ENCODE measurements at regions not wholly inside any gene's neighbourhood (a gene's known extent, or its start where the extent isn't known, plus 50 kb on each side); places are given as distances from the start of the nearest gene placed in this dataset.

DNA sequence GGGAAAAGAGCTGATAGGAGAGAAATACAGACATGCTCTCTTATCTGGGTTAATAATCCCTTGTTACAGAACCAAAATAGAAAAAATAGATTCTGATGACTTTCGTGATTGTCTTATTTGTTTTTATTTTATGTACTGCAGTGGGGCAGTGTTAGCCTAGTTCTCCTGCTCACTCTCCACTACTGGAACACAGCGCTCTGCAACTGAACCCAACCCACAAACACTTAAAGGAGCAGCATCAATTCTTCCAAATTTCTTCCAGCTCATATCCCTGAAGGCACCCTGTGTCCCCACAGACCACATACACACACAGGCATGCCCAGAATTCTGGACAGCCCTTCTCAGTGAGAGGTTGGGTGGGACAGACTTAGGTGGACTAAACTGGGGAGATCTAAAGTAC lies 160.6 kb downstream of the SS18 start:
- no peak overlapping the region for H3K4me2 ChIP-seq (ENCODE audit: insufficient read depth, low read length)
- H3K27me3 ChIP-seq (ENCODE audit: control insufficient read depth in 2 of 2, insufficient read depth in 2 of 2, low read length in 2 of 2), result peaks cover 0 to 2% of the 10 kb centered on the region in 2 experiments
- no TSS peak for BruUV-seq (replicated peaks)
- dilution Hi-C loops (cut with MboI; ENCODE audit: extremely low pct_ligation_motif_present, low sequenced_read_pairs) (no loop called here), intact Hi-C loops (cut with micrococcal nuclease) (no loop called here)
- H3K27ac ChIP-seq (ENCODE audit: insufficient read depth, low read depth, low read length), result no peak overlapping the region
- H2AFZ ChIP-seq (ENCODE audit: low read depth, low read length), result no peak overlapping the region
- DNase-seq (ENCODE audit: low read depth, low spot score) (no peak), FAIRE-seq (no peak)
- H3K4me1 ChIP-seq (ENCODE audit: control insufficient read depth, extremely low read depth, insufficient read depth, low read length), result no peaks in the 10 kb centered on the region
- no peaks in the 10 kb centered on the region for H3K9me1 ChIP-seq (replicated peaks; ENCODE audit: control insufficient read depth, extremely low read depth, insufficient read depth, low read length)
- no peaks in the 10 kb centered on the region for H3K9me3 ChIP-seq (replicated peaks; ENCODE audit: control insufficient read depth, insufficient read depth, low read length)
- H3K79me2 ChIP-seq (ENCODE audit: control insufficient read depth, insufficient read depth, low read length), result no peaks in the 10 kb centered on the region
- no peak for TF ChIP-seq JUN (IDR thresholded peaks at IDR 0.05; ENCODE audit: borderline replicate concordance, insufficient read depth, insufficient read length, low read depth)
- no peak for TF ChIP-seq POLR2AphosphoS5 (IDR thresholded peaks at IDR 0.05; ENCODE audit: insufficient read depth, low read depth, low read length)
- TF ChIP-seq GATA2 (IDR thresholded peaks at IDR 0.05; ENCODE audit: insufficient read depth, insufficient read length, low read depth, low read length), result no peak
- no peak for TF ChIP-seq MYC (IDR thresholded peaks at IDR 0.05; ENCODE audit: low read depth, low read length)
- TF ChIP-seq POLR2A (IDR thresholded peaks at IDR 0.05; ENCODE audit: low read depth, low read length), result no peak
- TF ChIP-seq MAX (IDR thresholded peaks at IDR 0.05; ENCODE audit: insufficient read depth, insufficient read length), result no peak
- TF ChIP-seq, protein P1, sequence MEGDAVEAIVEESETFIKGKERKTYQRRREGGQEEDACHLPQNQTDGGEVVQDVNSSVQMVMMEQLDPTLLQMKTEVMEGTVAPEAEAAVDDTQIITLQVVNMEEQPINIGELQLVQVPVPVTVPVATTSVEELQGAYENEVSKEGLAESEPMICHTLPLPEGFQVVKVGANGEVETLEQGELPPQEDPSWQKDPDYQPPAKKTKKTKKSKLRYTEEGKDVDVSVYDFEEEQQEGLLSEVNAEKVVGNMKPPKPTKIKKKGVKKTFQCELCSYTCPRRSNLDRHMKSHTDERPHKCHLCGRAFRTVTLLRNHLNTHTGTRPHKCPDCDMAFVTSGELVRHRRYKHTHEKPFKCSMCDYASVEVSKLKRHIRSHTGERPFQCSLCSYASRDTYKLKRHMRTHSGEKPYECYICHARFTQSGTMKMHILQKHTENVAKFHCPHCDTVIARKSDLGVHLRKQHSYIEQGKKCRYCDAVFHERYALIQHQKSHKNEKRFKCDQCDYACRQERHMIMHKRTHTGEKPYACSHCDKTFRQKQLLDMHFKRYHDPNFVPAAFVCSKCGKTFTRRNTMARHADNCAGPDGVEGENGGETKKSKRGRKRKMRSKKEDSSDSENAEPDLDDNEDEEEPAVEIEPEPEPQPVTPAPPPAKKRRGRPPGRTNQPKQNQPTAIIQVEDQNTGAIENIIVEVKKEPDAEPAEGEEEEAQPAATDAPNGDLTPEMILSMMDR (IDR thresholded peaks at IDR 0.05; ENCODE audit: extremely low read depth in 1 of 2, insufficient read depth in 1 of 2, low read depth in 1 of 2, low read length in 2 of 2), result no peak
- TF ChIP-seq FOS (IDR thresholded peaks at IDR 0.05; ENCODE audit: borderline replicate concordance, insufficient read depth, low read length), result no peak
- no peak for TF ChIP-seq EZH2 (IDR thresholded peaks at IDR 0.05; ENCODE audit: borderline replicate concordance, low read depth, low read length, severe bottlenecking)
- no peaks in the 10 kb centered on the region for H4K20me1 ChIP-seq (replicated peaks; ENCODE audit: control insufficient read depth, extremely low read depth, insufficient read depth, low read length)
- no peak overlapping the region for H3K4me3 ChIP-seq (replicated peaks in 1 of 3; ENCODE audit: insufficient read depth in 1 of 3, low read depth in 1 of 3, low read length in 3 of 3)
- H3K9ac ChIP-seq (replicated peaks; ENCODE audit: extremely low read depth, insufficient read depth, low read length), result no peak overlapping the region
- ChIA-PET POLR2A (no interaction called here), CTCF (no interaction called here)
- H3K36me3 ChIP-seq (ENCODE audit: control insufficient read depth in 2 of 2, extremely low read depth in 1 of 2, insufficient read depth in 2 of 2, low read length in 2 of 2), result no peaks in the 10 kb centered on the region
